Skeletal muscle cell (primary cell): ENCODE measurements at regions not wholly inside any gene's neighbourhood (a gene's known extent, or its start where the extent isn't known, plus 50 kb on each side); places are given as distances from the start of the nearest gene placed in this dataset.

Experiments
- DNase-seq: peaks from one replicate; pipeline ENCODE4 v3.0.0-alpha.2; 2010; ENCODE audit warnings: low read depth
- H3K4me3 ChIP-seq: 2 replicates; pipeline ENCODE4 v1.5.1; 2011; ENCODE audit warnings: low read depth, mild to moderate bottlenecking, control low read depth, low read length, moderate library complexity

- no peak for DNase-seq
- no peak overlapping the region for H3K4me3 ChIP-seq
These were observed 230.9 kb downstream of the HS3ST1 start for GRCh38 chr4:11197631-11198341.

DNA sequence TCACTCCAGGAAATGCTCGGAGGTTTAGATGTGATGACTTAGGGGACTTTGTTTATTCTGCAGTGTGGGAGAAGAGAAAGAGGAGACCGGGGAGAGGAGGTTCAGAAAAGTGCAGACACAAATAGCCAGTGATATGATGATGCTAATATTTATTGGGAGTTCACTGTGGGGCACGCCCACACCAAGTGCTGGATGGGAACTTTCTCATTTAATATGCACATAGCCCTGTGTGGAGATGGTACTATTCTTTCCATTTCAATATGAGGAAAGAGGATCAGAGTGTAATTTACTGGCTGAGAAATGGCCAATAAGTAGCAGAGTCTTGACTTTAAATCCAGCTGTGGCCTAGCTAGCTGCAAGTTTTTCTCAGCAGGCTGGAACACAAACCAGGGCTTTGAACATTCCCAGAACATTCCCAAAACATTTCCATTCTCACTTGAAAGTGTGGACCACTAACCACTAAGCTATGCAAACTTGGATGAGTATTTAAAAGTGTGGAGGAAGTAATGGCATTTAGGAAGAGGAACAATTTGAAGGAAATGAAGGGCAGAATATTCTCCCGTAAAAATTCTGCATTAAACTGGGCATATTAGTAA, 231.7 kb downstream of the HS3ST1 start:
- no peak for DNase-seq

DNA sequence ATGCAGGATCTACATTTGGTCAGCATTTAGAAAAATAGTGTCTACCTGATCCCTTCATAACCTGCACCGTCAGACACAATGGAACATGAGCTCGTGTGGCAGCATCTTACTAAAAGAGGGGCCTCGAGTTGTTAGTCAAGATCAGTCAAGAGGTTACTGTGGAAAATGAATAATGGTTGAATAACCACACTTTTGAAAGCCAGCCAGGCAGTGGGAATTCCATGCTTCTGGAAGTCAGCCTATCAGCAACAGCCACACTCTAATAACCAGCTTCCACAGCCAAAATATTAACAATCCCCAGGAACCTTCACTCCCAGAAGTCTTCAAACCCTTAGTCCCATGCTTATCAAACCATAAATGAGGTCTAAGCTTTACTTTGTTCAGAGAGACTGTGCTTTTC, 234.3 kb downstream of the HS3ST1 start:
- DNase-seq: no peak
- H3K4me3 ChIP-seq: no peak overlapping the region

More for the DNA sequence above, 231.7 kb downstream of the HS3ST1 start:
- H3K4me3 ChIP-seq: no peak overlapping the region

DNA sequence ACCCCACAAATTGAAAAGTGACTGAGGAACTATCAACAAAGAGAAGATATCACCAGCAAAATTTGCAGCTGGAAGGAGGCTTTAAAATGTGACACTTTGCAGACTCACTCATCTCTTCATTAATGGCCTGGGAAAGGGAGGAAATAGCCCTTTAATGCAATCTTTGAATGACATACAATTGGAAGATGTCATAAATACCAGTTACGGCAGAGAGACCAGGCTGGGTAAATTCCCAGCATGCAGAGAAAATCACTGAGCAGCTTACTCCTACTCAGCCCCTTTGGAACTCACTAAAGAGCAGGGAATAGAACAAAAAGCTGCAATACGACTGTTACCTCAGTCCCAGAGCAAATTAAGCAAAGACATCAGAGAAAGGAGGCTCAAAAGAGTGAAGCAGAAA, 238.9 kb downstream of the HS3ST1 start:
- no peak for DNase-seq
- H3K4me3 ChIP-seq: no peak overlapping the region

GRCh38 chr4:11183356-11183740, 245.3 kb downstream of the HS3ST1 start:
- DNase-seq: peak; percentile 0
- no peak overlapping the region for H3K4me3 ChIP-seq

- no peak overlapping the region for H3K4me3 ChIP-seq
- DNase-seq: peak; percentile 20
These were observed 245.9 kb downstream of the HS3ST1 start for GRCh38 chr4:11182586-11183355.

- DNase-seq: no peak
- H3K4me3 ChIP-seq: no peak overlapping the region
These were observed 246.7 kb downstream of the HS3ST1 start for GRCh38 chr4:11182031-11182430.

DNA sequence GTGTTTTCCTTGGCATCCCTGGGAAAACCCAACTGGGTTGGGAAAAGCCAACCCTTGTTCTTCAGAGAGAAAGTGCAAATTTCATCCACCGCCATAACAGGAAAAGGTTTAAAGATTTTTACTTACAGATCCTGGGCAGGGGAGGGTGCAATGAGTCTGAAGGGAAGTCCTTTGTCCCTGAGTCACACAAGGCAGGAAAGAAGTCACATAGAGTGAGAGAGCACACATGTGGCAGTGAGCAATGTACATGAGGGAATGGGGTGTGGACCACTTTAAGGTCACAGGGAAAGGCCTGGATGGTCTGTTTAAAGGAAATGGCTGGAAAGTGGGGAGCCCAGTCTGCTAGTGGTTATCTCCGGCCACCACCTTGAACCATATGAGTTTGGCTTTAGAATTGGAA, 248.9 kb downstream of the HS3ST1 start:
- no peak overlapping the region for H3K4me3 ChIP-seq
- no peak for DNase-seq

DNA sequence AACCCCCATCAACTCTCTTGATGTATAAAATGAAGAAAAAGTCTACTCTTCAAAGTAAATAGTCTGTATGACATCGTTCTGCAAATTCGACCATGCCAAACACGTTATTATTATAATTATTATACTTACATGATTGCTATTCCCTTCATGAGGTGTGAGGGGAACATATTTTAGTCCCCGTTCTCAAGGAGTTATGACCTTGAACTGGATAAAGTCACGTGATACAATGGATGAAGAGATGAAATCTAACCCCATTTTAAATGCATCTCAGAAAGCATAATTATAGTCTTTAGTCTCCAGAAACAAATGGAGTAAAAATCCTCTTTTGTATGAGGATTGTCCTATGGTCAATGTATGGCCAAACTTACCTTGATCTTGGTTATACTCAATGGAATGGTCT, 250.3 kb downstream of the HS3ST1 start:
- no peak overlapping the region for H3K4me3 ChIP-seq
- DNase-seq: no peak

GRCh38 chr4:11175374-11175773, 253.3 kb downstream of the HS3ST1 start:
- DNase-seq: no peak
- no peak overlapping the region for H3K4me3 ChIP-seq

- no peak for DNase-seq
- H3K4me3 ChIP-seq: no peak overlapping the region
These were observed 262.1 kb downstream of the HS3ST1 start for GRCh38 chr4:11166606-11167005.

DNA sequence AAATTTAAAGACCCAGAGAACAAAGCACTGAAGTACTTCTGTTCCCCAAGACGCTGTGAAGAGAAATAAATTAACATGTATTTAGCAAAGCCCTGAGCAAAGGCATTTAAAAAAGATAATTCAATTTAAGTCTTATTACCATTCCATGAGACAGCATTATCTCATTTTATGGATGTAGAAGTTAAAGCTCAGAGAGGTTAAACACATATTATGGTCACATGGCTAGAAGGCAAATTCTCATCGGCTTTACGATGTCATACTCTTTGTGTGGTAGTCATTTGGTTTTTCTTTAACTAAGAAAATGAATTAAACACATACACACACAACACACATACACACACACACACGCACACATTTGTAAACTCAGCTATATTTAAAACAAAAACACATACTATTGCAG, 262.7 kb downstream of the HS3ST1 start:
- no peak for DNase-seq
- H3K4me3 ChIP-seq: no peak overlapping the region

DNA sequence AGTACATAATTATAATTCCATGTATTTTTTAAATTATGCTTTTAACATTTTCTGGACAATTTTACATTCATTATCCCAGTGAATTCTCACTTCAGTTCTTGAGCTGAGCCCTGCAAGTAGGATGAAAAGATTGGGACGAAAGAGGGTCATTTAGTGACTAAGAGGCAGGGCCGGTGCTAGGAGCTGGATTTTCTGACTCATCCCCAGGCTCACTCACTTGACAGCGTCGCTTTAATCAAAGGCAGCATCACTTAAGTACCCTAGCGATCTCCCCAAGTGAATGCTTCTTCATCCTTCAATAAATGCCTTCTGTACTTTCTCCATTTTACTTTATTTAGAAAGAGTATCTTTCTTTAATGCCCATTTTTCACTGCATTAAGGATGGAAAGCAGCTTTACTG, 263.6 kb downstream of the HS3ST1 start:
- no peak for DNase-seq
- H3K4me3 ChIP-seq: no peak overlapping the region

DNA sequence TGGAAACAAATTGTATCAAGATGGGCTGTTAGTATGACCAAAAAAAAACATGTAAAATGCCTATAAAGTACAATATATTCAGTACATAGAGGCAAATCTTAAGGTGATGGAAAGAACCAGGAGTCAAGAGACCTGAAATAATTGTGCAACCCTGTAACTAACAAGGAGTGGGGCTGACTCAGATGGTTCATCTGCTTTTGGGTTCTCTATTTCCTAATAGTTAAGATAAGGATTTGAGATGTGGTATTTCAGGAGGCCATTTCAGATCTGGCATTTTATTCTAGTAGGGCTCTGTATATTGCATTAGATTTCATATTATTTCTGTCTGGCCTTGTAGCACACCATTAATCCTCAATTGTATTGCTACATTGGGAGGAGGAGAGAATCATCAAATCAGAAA, 268.4 kb downstream of the HS3ST1 start:
- H3K4me3 ChIP-seq: no peak overlapping the region
- no peak for DNase-seq

DNA sequence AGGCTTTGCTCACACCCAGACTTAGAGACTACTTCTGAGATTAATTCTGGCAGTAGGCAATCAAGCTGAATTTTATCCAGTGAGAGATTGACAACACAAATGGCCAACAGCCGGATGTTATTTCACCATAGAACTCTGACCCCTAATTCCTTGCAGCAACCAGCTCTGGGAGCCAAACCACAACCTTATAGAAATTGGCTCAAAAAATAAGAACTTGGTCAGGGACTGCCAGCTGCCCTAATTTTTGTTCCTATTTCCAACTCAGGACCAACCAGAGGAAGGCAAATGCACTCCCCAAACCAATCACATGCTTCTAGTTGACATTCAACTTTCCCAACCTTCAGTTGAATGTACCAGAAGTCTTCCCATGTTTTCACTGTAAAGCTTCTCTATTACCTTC, 269.7 kb downstream of the HS3ST1 start:
- DNase-seq: no peak
- no peak overlapping the region for H3K4me3 ChIP-seq

GRCh38 chr4:11155208-11155867, 273.4 kb downstream of the HS3ST1 start:
- H3K4me3 ChIP-seq: no peak overlapping the region
- no peak for DNase-seq

DNA sequence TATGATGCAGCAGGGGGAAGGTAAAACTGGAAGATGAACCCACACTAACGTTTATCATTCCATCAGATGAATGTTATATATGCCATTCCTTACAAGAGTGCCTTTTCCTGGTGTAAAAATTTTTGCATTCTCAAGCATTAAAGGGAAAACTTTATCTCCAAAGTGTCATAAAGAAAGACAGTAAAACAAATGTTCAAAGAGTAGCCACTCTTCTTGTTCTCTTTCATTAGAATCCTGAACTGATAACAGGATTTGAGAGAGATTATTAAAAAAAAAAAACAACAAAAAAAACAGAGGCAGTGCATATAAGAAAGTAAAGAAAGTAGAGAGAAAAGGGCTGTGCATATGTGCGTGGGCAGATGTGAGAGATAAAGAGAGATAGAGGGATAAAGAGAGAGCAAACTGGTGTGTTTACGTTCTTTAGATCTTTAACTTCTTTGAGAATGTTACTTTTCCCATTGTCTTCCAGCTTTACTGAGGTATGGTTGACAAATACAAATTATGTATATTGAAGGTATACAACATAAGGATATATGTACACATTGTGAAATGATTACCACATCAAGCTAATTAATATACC, 275.4 kb downstream of the HS3ST1 start:
- no peak for DNase-seq

GRCh38 chr4:11152684-11153083, 276.0 kb downstream of the HS3ST1 start:
- H3K4me3 ChIP-seq: no peak overlapping the region
- no peak for DNase-seq

More for the DNA sequence above, 275.4 kb downstream of the HS3ST1 start:
- H3K4me3 ChIP-seq: no peak overlapping the region

GRCh38 chr4:11151500-11151899, 277.2 kb downstream of the HS3ST1 start:
- DNase-seq: no peak
- no peak overlapping the region for H3K4me3 ChIP-seq
